Mucosa of rectum (tissue), 2 donors: ENCODE measurements at regions not wholly inside any gene's neighbourhood (a gene's known extent, or its start where the extent isn't known, plus 50 kb on each side); places are given as distances from the start of the nearest gene placed in this dataset.
"Not testable (repeated sequence)": the region's sequence is repeated elsewhere in the genome, so short reads cannot be mapped to it uniquely, and the experiment has no call there.

ENCODE experiments used
- H3K27ac ChIP-seq, 2 donors: one replicate each; pipeline ENCODE4 v1.7.0; 2013; ENCODE audit warnings: inconsistent platforms in 2 of 2, low read depth in 2 of 2, low read length in 2 of 2
- H3K27me3 ChIP-seq, 2 donors: one replicate each; pipeline ENCODE4 v1.7.0; 2013; ENCODE audit warnings: low read length in 2 of 2; ENCODE audit not compliant: control insufficient read depth in 2 of 2, insufficient read depth in 2 of 2
- H3K36me3 ChIP-seq, 2 donors: one replicate each; pipeline ENCODE4 v1.7.0; 2013; ENCODE audit warnings: low read length in 2 of 2; ENCODE audit not compliant: control insufficient read depth in 2 of 2, insufficient read depth in 2 of 2
- H3K4me1 ChIP-seq, 2 donors: one replicate each; pipeline ENCODE4 v1.7.0; 2013; ENCODE audit warnings: low read length in 2 of 2, mild to moderate bottlenecking in 1 of 2; ENCODE audit not compliant: control insufficient read depth in 2 of 2, insufficient read depth in 2 of 2
- H3K4me3 ChIP-seq, 2 donors: one replicate each; pipeline ENCODE4 v1.7.0; 2013; ENCODE audit warnings: low read length in 2 of 2
- H3K9ac ChIP-seq, 2 donors: one replicate each; pipeline ENCODE4 v1.7.0; 2013; ENCODE audit warnings: low read length in 2 of 2, low read depth in 1 of 2, mild to moderate bottlenecking in 1 of 2
- H3K9me3 ChIP-seq, 2 donors: one replicate each; pipeline ENCODE4 v1.7.0; 2013; ENCODE audit warnings: low read length in 2 of 2; ENCODE audit not compliant: control insufficient read depth in 2 of 2
- donor health status: healthy.
- donor health status: Normal muscosa, but diverticular disease.

GRCh38 chr2:183718246-183718645 lies 594.0 kb downstream of the NUP35 start:
- H3K4me1 ChIP-seq = no peaks in the 10 kb centered on the region
- H3K27me3 ChIP-seq = no peaks in the 10 kb centered on the region
- H3K27ac ChIP-seq = no peak overlapping the region
- no peaks in the 10 kb centered on the region for H3K9me3 ChIP-seq
- no peaks in the 10 kb centered on the region for H3K36me3 ChIP-seq
- H3K9ac ChIP-seq = no peak overlapping the region
- H3K4me3 ChIP-seq = no peak overlapping the region

DNA sequence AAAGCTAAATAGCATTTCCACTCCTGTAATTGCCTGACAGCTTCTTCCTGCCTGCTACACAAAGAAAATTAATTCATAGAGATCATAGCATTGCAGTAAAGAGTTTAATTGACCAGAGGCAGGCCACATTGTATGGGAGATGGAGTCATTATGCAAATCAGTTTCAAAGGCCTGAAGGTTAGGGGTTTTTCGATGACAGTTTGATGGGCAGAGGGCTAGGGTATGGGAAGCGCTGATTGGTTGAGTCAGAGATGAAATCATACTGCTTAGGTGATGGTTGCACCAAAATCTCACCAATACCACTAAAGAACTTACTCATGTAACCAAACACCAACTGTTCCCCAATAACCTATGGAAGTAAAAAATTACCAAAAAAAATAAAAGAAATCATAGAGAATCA lies 599.0 kb downstream of the NUP35 start:
- Histone ChIP-seq H3K9ac (no peak overlapping the region), H3K9me3 (no peaks in the 10 kb centered on the region), H3K27me3 (no peaks in the 10 kb centered on the region), H3K27ac (no peak overlapping the region), H3K4me3 (no peak overlapping the region), H3K36me3 (no peaks in the 10 kb centered on the region), H3K4me1 (no peaks in the 10 kb centered on the region)

DNA sequence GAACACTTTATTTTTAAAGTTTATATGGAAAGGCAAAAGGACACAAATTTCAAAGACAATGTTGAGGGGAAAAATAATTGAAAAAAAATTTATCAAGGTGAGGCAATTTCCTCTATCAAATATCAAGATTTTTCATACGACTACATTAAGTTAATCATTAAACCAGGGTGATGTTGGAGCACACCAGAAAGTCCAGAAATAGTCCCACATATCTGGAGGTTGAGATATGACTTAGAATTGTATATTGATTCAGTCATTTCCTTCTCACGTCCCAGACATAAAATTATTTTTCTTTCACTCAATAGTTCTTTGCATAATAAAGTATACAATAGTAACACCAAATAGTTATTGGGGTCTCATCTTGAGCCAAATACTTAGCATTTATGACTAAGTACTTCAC lies 605.1 kb downstream of the NUP35 start:
- H3K27me3 ChIP-seq = no peaks in the 10 kb centered on the region
- no peak overlapping the region for H3K4me3 ChIP-seq
- no peaks in the 10 kb centered on the region for H3K36me3 ChIP-seq
- no peaks in the 10 kb centered on the region for H3K9me3 ChIP-seq
- H3K27ac ChIP-seq = no peak overlapping the region
- no peak overlapping the region for H3K9ac ChIP-seq
- no peaks in the 10 kb centered on the region for H3K4me1 ChIP-seq

DNA sequence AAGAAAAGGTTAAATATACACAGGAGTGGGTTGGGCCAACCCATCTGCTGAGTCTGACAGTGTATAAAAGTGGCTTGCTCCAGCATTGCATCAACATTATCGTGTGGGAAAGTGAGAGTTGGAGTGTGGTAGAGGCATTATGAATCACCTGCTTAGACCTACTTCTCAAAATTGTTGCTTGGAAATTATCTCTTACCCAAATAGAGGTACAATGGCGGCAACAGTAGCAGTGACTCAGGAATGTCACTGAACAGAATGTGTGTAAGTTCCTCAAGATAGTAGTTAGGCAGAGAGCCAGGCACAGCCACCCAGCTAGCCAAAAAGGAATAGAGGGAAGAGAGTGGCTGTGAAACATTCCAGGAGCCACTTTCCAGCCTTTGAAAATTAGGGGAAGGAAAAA lies 616.0 kb downstream of the NUP35 start:
- no peak overlapping the region for H3K27ac ChIP-seq
- H3K36me3 ChIP-seq = no peaks in the 10 kb centered on the region
- H3K9ac ChIP-seq = no peak overlapping the region
- H3K9me3 ChIP-seq = no peaks in the 10 kb centered on the region
- no peak overlapping the region for H3K4me3 ChIP-seq
- H3K27me3 ChIP-seq = no peaks in the 10 kb centered on the region
- no peaks in the 10 kb centered on the region for H3K4me1 ChIP-seq

GRCh38 chr2:183752571-183752970 lies 628.3 kb downstream of the NUP35 start:
- Histone ChIP-seq H3K27me3 (no peaks in the 10 kb centered on the region), H3K9ac (no peak overlapping the region), H3K36me3 (no peaks in the 10 kb centered on the region), H3K27ac (no peak overlapping the region), H3K4me3 (no peak overlapping the region), H3K4me1 (no peaks in the 10 kb centered on the region), H3K9me3 (no peaks in the 10 kb centered on the region)

DNA sequence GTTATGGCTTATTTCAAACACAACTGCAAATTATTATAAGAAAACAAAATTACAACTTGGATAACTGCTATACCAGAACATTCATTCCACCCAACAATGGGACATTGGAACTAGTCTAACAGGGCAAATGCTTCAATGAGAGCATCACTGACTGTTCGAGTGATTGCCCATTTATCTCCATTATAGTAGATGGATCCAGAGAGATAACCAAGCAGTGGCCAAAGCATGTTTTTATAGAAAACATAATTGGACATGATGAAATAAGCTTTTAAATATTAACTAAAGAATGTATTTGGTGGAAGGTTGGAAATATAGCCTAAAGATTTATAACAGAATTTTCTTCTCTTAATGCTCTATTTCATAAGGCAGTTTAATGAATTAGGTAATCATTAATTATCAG lies 634.8 kb downstream of the NUP35 start:
- Histone ChIP-seq H3K9ac (no peak overlapping the region), H3K4me1 (no peaks in the 10 kb centered on the region), H3K4me3 (no peak overlapping the region)

GRCh38 chr2:183773775-183774174 lies 649.5 kb downstream of the NUP35 start:
- Histone ChIP-seq H3K9me3 (no peaks in the 10 kb centered on the region), H3K4me3 (no peak overlapping the region), H3K4me1 (no peaks in the 10 kb centered on the region), H3K9ac (no peak overlapping the region), H3K36me3 (no peaks in the 10 kb centered on the region), H3K27ac (no peak overlapping the region), H3K27me3 (no peaks in the 10 kb centered on the region)

More for the DNA sequence above, 634.8 kb downstream of the NUP35 start:
- H3K27ac ChIP-seq = no peak overlapping the region
- no peaks in the 10 kb centered on the region for H3K36me3 ChIP-seq
- no peaks in the 10 kb centered on the region for H3K9me3 ChIP-seq
- H3K27me3 ChIP-seq = no peaks in the 10 kb centered on the region

DNA sequence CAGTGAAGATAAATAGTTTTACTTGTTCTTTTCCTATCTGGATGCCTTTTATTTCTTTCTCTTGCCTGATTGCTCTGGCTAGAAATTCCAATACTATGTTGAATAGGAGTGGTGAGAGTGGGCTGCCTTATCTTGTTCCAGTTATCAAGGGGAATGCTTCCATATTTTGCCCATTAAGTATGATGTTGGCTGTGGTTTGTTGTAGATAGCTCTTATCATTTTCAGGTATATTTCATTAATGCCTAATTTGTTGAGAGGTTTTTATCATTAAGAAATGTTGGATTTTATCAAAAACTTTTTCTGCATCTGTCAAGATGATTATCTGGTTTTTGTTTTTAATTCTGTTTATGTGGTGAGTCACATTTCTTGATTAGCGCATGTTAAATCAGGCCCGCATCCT lies 655.8 kb downstream of the NUP35 start:
- H3K27ac ChIP-seq = no peak overlapping the region
- H3K9ac ChIP-seq = no peak overlapping the region
- H3K36me3 ChIP-seq = no peaks in the 10 kb centered on the region
- no peaks in the 10 kb centered on the region for H3K9me3 ChIP-seq
- no peak overlapping the region for H3K4me3 ChIP-seq
- no peaks in the 10 kb centered on the region for H3K4me1 ChIP-seq
- H3K27me3 ChIP-seq = no peaks in the 10 kb centered on the region

DNA sequence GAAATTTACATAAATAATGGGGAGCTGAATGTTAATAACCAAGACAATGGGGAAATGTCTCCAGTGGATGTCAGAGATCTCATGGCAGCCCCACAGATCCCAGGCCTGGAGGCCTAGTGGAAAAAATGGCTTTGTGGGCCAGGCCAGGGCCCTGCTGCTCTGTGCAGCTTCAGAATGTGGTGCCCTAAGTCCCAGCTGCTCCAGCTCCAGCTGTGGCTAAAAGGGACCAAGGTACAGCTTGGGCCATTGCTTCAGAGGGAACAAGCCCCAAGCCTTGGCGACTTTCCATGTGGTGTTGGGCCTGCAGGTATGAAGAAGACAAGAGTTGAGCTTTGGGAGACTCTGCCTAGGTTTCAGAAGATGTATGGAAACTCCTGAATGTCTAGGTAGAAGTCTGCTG lies 658.2 kb downstream of the NUP35 start:
- Histone ChIP-seq H3K27ac (no peak overlapping the region), H3K4me1 (no peaks in the 10 kb centered on the region), H3K4me3 (no peak overlapping the region), H3K9me3 (no peaks in the 10 kb centered on the region), H3K9ac (no peak overlapping the region), H3K27me3 (no peaks in the 10 kb centered on the region), H3K36me3 (no peaks in the 10 kb centered on the region)

GRCh38 chr2:183788796-183789195 lies 664.6 kb downstream of the NUP35 start:
- H3K9me3 ChIP-seq, H3K27ac ChIP-seq, H3K27me3 ChIP-seq, H3K4me1 ChIP-seq, H3K4me3 ChIP-seq, H3K9ac ChIP-seq, H3K36me3 ChIP-seq: not testable (repeated sequence)

DNA sequence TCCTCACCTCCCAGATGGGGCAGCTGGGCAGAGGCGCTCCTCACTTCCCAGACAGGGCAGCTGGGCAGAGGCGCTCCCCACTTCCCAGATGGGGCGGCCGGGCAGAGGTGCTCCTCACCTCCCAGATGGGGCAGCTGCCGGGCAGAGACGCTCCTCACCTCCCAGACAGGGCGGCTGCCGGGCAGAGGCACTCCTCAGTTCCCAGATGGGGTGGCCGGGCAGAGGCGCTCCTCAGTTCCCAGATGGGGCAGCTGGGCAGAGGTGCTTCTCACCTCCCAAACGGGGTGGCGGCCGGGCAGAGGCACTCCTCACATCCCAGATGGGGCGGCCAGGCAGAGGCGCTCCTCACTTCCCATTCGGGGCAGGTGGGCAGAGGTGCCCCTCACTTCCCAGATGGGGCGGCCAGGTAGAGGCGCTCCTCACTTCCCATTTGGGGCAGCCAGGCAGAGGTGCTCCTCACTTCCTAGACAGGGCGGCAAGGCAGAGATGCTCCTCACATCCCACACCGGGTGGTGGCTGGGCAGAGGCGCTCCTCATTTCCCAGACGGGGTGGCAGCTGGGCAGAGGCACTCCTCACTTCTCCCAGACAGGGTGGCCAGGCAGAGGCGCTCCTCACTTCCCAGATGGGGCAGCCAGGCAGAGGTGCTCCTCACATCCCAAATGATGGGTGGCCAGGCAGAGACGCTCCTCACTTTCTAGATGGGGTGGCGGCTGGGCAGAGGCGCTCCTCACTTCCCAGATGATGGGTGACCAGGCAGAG lies 668.1 kb downstream of the NUP35 start:
- H3K9me3 ChIP-seq, H3K27me3 ChIP-seq, H3K4me3 ChIP-seq, H3K36me3 ChIP-seq, H3K9ac ChIP-seq, H3K4me1 ChIP-seq, H3K27ac ChIP-seq: not testable (repeated sequence)
